Esophagus squamous epithelium (tissue), 4 donors: ENCODE measurements at regions not wholly inside any gene's neighbourhood (a gene's known extent, or its start where the extent isn't known, plus 50 kb on each side); places are given as distances from the start of the nearest gene placed in this dataset.

Source experiments
- POLR2A ChIP-seq, 4 donors: fragments of 450-650 bp; IDR thresholded peaks; one replicate each; pipeline ENCODE4 v1.6.1; 2017; ENCODE audit warnings: antibody characterized with exemption in 4 of 4, mild to moderate bottlenecking in 4 of 4, moderate library complexity in 3 of 4
- TF ChIP-seq, protein P1 (sequence below), 6 experiments: fragments of 450-650 bp in 4 of 6; fragments of 200-600 bp in 2 of 6; sonication (generic) in 2 of 6; IDR thresholded peaks; one replicate each; pipeline ENCODE4 v1.5.1; 2016 to 2019; ENCODE audit warnings: antibody characterized with exemption in 6 of 6, mild to moderate bottlenecking in 4 of 6, moderate library complexity in 4 of 6

DNA sequence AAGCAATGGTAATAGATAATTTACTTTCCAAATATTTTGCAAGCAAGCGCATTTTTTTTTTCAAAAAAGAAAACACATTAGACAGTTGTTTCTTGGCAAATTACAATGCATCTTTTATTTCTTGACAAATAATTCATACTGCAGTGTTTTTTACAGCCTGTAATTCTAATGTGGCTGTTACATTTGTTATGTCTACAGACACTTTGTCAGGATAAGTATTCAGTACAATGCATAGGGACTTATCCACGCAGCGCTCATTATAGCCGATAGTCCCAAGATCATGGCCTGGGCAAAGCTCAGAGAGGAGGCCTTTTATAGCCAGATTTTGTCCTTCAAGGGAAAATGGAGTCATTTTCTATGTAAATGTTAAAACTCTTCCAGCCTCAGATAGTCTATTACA, 123.0 kb upstream of the FANCL start:
- TF ChIP-seq, protein P1, sequence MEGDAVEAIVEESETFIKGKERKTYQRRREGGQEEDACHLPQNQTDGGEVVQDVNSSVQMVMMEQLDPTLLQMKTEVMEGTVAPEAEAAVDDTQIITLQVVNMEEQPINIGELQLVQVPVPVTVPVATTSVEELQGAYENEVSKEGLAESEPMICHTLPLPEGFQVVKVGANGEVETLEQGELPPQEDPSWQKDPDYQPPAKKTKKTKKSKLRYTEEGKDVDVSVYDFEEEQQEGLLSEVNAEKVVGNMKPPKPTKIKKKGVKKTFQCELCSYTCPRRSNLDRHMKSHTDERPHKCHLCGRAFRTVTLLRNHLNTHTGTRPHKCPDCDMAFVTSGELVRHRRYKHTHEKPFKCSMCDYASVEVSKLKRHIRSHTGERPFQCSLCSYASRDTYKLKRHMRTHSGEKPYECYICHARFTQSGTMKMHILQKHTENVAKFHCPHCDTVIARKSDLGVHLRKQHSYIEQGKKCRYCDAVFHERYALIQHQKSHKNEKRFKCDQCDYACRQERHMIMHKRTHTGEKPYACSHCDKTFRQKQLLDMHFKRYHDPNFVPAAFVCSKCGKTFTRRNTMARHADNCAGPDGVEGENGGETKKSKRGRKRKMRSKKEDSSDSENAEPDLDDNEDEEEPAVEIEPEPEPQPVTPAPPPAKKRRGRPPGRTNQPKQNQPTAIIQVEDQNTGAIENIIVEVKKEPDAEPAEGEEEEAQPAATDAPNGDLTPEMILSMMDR (IDR thresholded peaks at IDR 0.05) = no peak
- no peak for TF ChIP-seq POLR2A (IDR thresholded peaks at IDR 0.05)
